PC-9 (cell line): ENCODE measurements at regions not wholly inside any gene's neighbourhood (a gene's known extent, or its start where the extent isn't known, plus 50 kb on each side); places are given as distances from the start of the nearest gene placed in this dataset.

ENCODE experiments used
- BruUV-seq: library from RNA; stranded (reverse); fragments of 400-500 nt; replicated peaks from 2 replicates; lab custom pipeline; 2021; lab: Mats Ljungman, UMichigan
- CTCF ChIA-PET: fragments of 300-600 bp; sonication (Branson Sonifier 250); formaldehyde crosslinking; loops from one replicate; lab custom pipeline; 2022; ENCODE audit warnings: antibody characterized with exemption; lab: Charles Lee
- POLR2A ChIA-PET: fragments of 300-600 bp; sonication (Branson Sonifier 250); formaldehyde crosslinking; loops from one replicate; lab custom pipeline; 2022; ENCODE audit warnings: antibody characterized with exemption; ENCODE audit not compliant: unreplicated experiment; lab: Charles Lee
- DNase-seq, 2 experiments: peaks; one replicate each; pipeline versions ENCODE4 v3.0.0 to v3.0.0-alpha.2; 2015 to 2022; ENCODE audit warnings: mixed read lengths in 1 of 2
- H2AFZ ChIP-seq: fragments of 200-600 bp; sonication (generic); 2 replicates; pipeline ENCODE4 v1.8.1; 2017; ENCODE audit warnings: antibody characterized with exemption
- H3F3A ChIP-seq: fragments of 200-600 bp; sonication (generic); 2 replicates; pipeline ENCODE4 v1.8.1; 2017; ENCODE audit warnings: antibody characterized with exemption, mild to moderate bottlenecking, low read depth; ENCODE audit not compliant: insufficient read depth
- H3K27ac ChIP-seq: fragments of 200-600 bp; sonication (generic); 2 replicates; pipeline ENCODE4 v1.6.1; 2016; ENCODE audit warnings: mixed run types
- H3K27me3 ChIP-seq: fragments of 200-600 bp; sonication (generic); 2 replicates; pipeline ENCODE4 v1.6.1; 2016; ENCODE audit warnings: low read depth, mixed run types; ENCODE audit not compliant: insufficient read depth
- H3K36me3 ChIP-seq: fragments of 200-600 bp; sonication (generic); 2 replicates; pipeline ENCODE4 v1.6.1; 2016; ENCODE audit warnings: low read depth, mixed run types
- H3K4me1 ChIP-seq: fragments of 200-600 bp; sonication (generic); replicated peaks from 2 replicates; pipeline ENCODE4 v1.6.1; 2016; ENCODE audit warnings: mixed run types; ENCODE audit not compliant: insufficient read depth
- H3K4me2 ChIP-seq: fragments of 200-600 bp; sonication (generic); 2 replicates; pipeline ENCODE4 v1.6.1; 2017; ENCODE audit warnings: mixed run types
- H3K4me3 ChIP-seq: fragments of 200-600 bp; sonication (generic); 2 replicates; pipeline ENCODE4 v1.6.1; 2016; ENCODE audit warnings: mixed run types
- H3K79me2 ChIP-seq: fragments of 200-600 bp; sonication (generic); 2 replicates; pipeline ENCODE4 v1.6.1; 2017; ENCODE audit warnings: low read depth, mixed run types
- H3K9me2 ChIP-seq: fragments of 200-600 bp; sonication (generic); 2 replicates; pipeline ENCODE4 v1.8.1; 2017; ENCODE audit warnings: mild to moderate bottlenecking; ENCODE audit not compliant: insufficient read depth
- H3K9me3 ChIP-seq: fragments of 200-600 bp; sonication (generic); 2 replicates; pipeline ENCODE4 v1.8.1; 2016; ENCODE audit warnings: low read depth; ENCODE audit not compliant: insufficient read depth
- H4K20me1 ChIP-seq: fragments of 200-600 bp; sonication (generic); 2 replicates; pipeline ENCODE4 v1.8.1; 2017; ENCODE audit not compliant: insufficient read depth
- EZH2 ChIP-seq: fragments of 200-600 bp; sonication (generic); IDR thresholded peaks from 2 replicates; pipeline ENCODE4 v1.8.0; 2017; ENCODE audit warnings: antibody characterized with exemption, low read depth
- intact Hi-C: fragments of 100-400 bp; cut with micrococcal nuclease; formaldehyde crosslinking; loops from one replicate; pipeline ENCODE4 v1.10.0; 2022; ENCODE audit not compliant: unreplicated experiment
- TF ChIP-seq, protein P1 (sequence below): fragments of 200-600 bp; sonication (generic); conservative IDR thresholded peaks from 2 replicates; pipeline ENCODE4 v1.6.1; 2017; ENCODE audit warnings: mixed run types, antibody characterized with exemption, mild to moderate bottlenecking, moderate library complexity

GRCh38 chr3:18252578-18252977, 172.6 kb downstream of the SATB1 start:
- H4K20me1 ChIP-seq: no peaks in the 10 kb centered on the region
- no peaks in the 10 kb centered on the region for H3K9me3 ChIP-seq
- no peaks in the 10 kb centered on the region for H3K9me2 ChIP-seq
- no peaks in the 10 kb centered on the region for H3K4me1 ChIP-seq
- no peaks in the 10 kb centered on the region for H3F3A ChIP-seq
- no peak overlapping the region for H2AFZ ChIP-seq
- no peak overlapping the region for H3K27ac ChIP-seq
- TF ChIP-seq, protein P1, sequence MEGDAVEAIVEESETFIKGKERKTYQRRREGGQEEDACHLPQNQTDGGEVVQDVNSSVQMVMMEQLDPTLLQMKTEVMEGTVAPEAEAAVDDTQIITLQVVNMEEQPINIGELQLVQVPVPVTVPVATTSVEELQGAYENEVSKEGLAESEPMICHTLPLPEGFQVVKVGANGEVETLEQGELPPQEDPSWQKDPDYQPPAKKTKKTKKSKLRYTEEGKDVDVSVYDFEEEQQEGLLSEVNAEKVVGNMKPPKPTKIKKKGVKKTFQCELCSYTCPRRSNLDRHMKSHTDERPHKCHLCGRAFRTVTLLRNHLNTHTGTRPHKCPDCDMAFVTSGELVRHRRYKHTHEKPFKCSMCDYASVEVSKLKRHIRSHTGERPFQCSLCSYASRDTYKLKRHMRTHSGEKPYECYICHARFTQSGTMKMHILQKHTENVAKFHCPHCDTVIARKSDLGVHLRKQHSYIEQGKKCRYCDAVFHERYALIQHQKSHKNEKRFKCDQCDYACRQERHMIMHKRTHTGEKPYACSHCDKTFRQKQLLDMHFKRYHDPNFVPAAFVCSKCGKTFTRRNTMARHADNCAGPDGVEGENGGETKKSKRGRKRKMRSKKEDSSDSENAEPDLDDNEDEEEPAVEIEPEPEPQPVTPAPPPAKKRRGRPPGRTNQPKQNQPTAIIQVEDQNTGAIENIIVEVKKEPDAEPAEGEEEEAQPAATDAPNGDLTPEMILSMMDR: no peak
- TF ChIP-seq EZH2: no peak
- no peak overlapping the region for H3K4me3 ChIP-seq
- no peak overlapping the region for H3K4me2 ChIP-seq
- no peaks in the 10 kb centered on the region for H3K79me2 ChIP-seq
- H3K36me3 ChIP-seq: no peaks in the 10 kb centered on the region
- DNase-seq: no peak
- intact Hi-C loops: no loop called here
- no TSS peak for BruUV-seq
- POLR2A ChIA-PET: no interaction called here
- H3K27me3 ChIP-seq: no peaks in the 10 kb centered on the region
- CTCF ChIA-PET: no interaction called here

DNA sequence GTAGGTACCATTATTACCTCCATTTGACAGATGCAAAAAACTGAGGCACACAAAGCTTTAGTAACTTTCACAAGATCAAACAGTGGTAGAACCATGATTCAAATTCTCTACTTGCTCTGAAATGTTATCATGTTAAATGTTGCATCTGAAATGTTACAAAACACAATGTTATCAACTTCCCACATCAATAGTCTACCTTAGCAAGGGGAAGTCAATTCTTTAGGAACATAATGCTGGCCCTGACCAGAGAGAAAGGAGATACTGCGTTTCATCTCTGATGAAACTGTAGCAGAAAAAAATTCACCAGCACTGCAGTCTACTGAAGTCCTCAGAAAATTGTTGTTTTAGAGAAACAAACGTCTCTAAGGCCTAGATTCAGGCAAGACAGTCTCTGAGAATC, 174.1 kb downstream of the SATB1 start:
- no TSS peak for BruUV-seq
- H3K27me3 ChIP-seq: no peaks in the 10 kb centered on the region
- H3K4me1 ChIP-seq: no peaks in the 10 kb centered on the region
- intact Hi-C loops: loop anchor here (2.0 kb wide), 1 partner anchor 34 kb away; no protein-coding TSS in a partner anchor
- no peaks in the 10 kb centered on the region for H3K79me2 ChIP-seq
- H3K27ac ChIP-seq: no peak overlapping the region
- H3K9me2 ChIP-seq: no peaks in the 10 kb centered on the region
- TF ChIP-seq, protein P1: no peak
- no peak for TF ChIP-seq EZH2
- no peaks in the 10 kb centered on the region for H3K9me3 ChIP-seq
- ChIA-PET CTCF (no interaction called here), POLR2A (no interaction called here)
- H4K20me1 ChIP-seq: no peaks in the 10 kb centered on the region
- DNase-seq: no peak
- H3K4me3 ChIP-seq: no peak overlapping the region
- no peaks in the 10 kb centered on the region for H3F3A ChIP-seq
- H3K36me3 ChIP-seq: no peaks in the 10 kb centered on the region
- no peak overlapping the region for H2AFZ ChIP-seq
- H3K4me2 ChIP-seq: no peak overlapping the region

DNA sequence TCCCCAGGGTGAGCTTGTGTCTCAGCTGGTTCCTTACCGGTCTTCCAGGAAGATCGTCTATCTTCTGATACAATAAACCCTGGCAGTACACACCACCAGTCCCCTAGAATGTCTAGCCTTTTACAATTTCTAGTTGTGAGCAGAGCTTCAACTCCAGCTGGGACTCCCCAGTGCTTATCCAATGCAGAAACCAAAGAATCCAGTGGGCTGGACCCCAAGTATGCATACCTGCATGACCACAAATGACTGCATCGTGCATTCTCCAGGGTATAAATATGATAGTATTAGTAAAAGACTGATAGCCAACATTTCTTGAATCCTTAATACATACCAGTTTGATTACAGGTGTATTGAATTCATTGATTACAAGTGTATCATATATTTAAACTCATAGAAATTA, 176.0 kb downstream of the SATB1 start:
- H3K27me3 ChIP-seq: no peaks in the 10 kb centered on the region
- H3F3A ChIP-seq: no peaks in the 10 kb centered on the region
- H3K4me1 ChIP-seq: no peaks in the 10 kb centered on the region
- no peaks in the 10 kb centered on the region for H3K9me2 ChIP-seq
- H3K27ac ChIP-seq: no peak overlapping the region
- no peaks in the 10 kb centered on the region for H4K20me1 ChIP-seq
- ChIA-PET POLR2A (no interaction called here), CTCF (interaction anchor here (0.6 kb wide), 1 partner anchor 826 kb away, joined by 3 read pairs; no protein-coding TSS in a partner anchor)
- TF ChIP-seq EZH2: no peak
- TF ChIP-seq, protein P1: no peak
- H3K79me2 ChIP-seq: no peaks in the 10 kb centered on the region
- H3K36me3 ChIP-seq: no peaks in the 10 kb centered on the region
- BruUV-seq: no TSS peak
- intact Hi-C loops: no loop called here
- H3K9me3 ChIP-seq: no peaks in the 10 kb centered on the region
- H2AFZ ChIP-seq: no peak overlapping the region
- DNase-seq: no peak
- no peak overlapping the region for H3K4me2 ChIP-seq
- H3K4me3 ChIP-seq: no peak overlapping the region
